Heart right ventricle (tissue), 16 donors: ENCODE measurements at regions not wholly inside any gene's neighbourhood (a gene's known extent, or its start where the extent isn't known, plus 50 kb on each side); places are given as distances from the start of the nearest gene placed in this dataset.

Source experiments
- ATAC-seq, 8 donors: fragments of 200-7000 bp; cut with Tn5 transposase; one replicate each; pipeline ENCODE4 v1.9.1; 2020; ENCODE audit warnings: mild to moderate bottlenecking in 8 of 8, moderate library complexity in 8 of 8, moderate number of reproducible peaks in 1 of 8
- DNase-seq, 2 donors: peaks; one replicate each; pipeline ENCODE4 v3.0.0-alpha.2; 2020
- H3K27ac ChIP-seq, 10 donors: fragments of 200-600 bp; sonication (generic) in 2 of 10; one replicate each; pipeline versions ENCODE4 v1.5.0 to v1.8.0; 2020 to 2022; ENCODE audit warnings: mild to moderate bottlenecking in 3 of 10
- H3K27me3 ChIP-seq, 7 donors: fragments of 200-600 bp; one replicate each; pipeline ENCODE4 v1.8.0; 2021 to 2022; ENCODE audit warnings: mild to moderate bottlenecking in 2 of 7
- H3K36me3 ChIP-seq, 9 donors: fragments of 200-600 bp; sonication (generic) in 1 of 9; one replicate each; pipeline versions ENCODE4 v1.5.0 to v1.8.0; 2020 to 2022; ENCODE audit warnings: mild to moderate bottlenecking in 2 of 9
- H3K4me1 ChIP-seq, 9 donors: fragments of 200-600 bp; sonication (generic) in 1 of 9; one replicate each; pipeline versions ENCODE4 v1.5.0 to v1.8.0; 2020 to 2022; ENCODE audit warnings: mild to moderate bottlenecking in 4 of 9
- H3K4me3 ChIP-seq, 10 donors: fragments of 200-600 bp; sonication (generic) in 2 of 10; one replicate each; pipeline versions ENCODE4 v1.5.0 to v1.8.0; 2020 to 2022; ENCODE audit warnings: mild to moderate bottlenecking in 7 of 10, moderate library complexity in 2 of 10
- H3K9me3 ChIP-seq, 11 donors: fragments of 200-600 bp in 10 of 11; sonication (generic) in 2 of 11; one replicate each; pipeline versions ENCODE4 v1.5.0 to v1.8.0; 2013 to 2022; ENCODE audit warnings: mild to moderate bottlenecking in 2 of 11, control low read depth in 1 of 11, moderate library complexity in 1 of 11
- CTCF ChIP-seq, 9 donors: fragments of 200-600 bp; sonication (generic) in 2 of 9; IDR thresholded peaks; one replicate each; pipeline versions ENCODE4 v1.5.0 to v1.8.0; 2021 to 2022; ENCODE audit warnings: antibody characterized with exemption in 9 of 9, mild to moderate bottlenecking in 5 of 9, moderate library complexity in 1 of 9
- WGBS, 2 donors: extraction: QIAGEN DNeasy Blood & Tissue Kit; methylation state at CpG; one replicate each; pipeline ENCODE4 v1.1.7; 2013; ENCODE audit warnings: inconsistent platforms in 1 of 2; 5-methylcytosine and 5-hydroxymethylcytosine counted together
- intact Hi-C, 10 donors: fragments of 100-400 bp; cut with DNase I; formaldehyde crosslinking; loops; one replicate each; pipeline versions ENCODE4 v1.11.1 to v1.14.2; 2022
- donor health status: Arrhythmogenic right ventricular cardiomyopathy.
- donor health status: ischemic (EF 13 %, LVEDD 7.1; RV severe dilation, severe dysfunction).
- donor health status: healthy with polysubstance abuse.
- donor health status: DM: no; HTN: yes; CAD: no.
- donor health status: DM: no; HTN: no; CAD: no.
- donor health status: ischemic (EF 25% LVEDD 6.9; RV normal size, moderate dysfunction).
- donor health status: ischemic (EF 25% LVEDD 5.7; RV mildly dilated, moderate dysfunction).
- donor health status: healthy.
- donor health status: DM: yes; HTN: yes; CAD: no.
- donor health status: Ischemic cardiomyopathy.
- donor health status: ischemic (EF 35%, LVEDD 5.7; RV mildly dilated, moderate dysfunction).
- donor health status: nonischemic (EF 11% LVEDD 7.7; RV severe dilation, severe dysfunction).
- donor health status: DM: yes; HTN: yes; CAD: no.
- donor health status: PGD.
- donor health status: ischemic (EF 29% LVEDD 5.4; RV normal size, mild dysfunction).
- donor health status: nonischemic (EF 23%, LVEDD 6.1; RV moderate dilation, normal function).

- no peaks in the 10 kb centered on the region for H3K27me3 ChIP-seq
- H3K4me3 ChIP-seq: no peak overlapping the region
- 91 to 93% methylated on average over 3 of the region's 3 CpGs for WGBS, 2 donors
- ATAC-seq: no peak
- peak overlapping the region in 1 of 10 donors; percentile 87 for H3K27ac ChIP-seq
- no peak for TF ChIP-seq CTCF (IDR thresholded peaks at IDR 0.05)
- H3K36me3 ChIP-seq: no peaks in the 10 kb centered on the region
- DNase-seq: no peak
- peaks cover 5 to 52% (median 19%) of the 10 kb centered on the region in 9 donors for H3K4me1 ChIP-seq
- no peaks in the 10 kb centered on the region for H3K9me3 ChIP-seq
- intact Hi-C loops: loop anchor here in 2 of 10 donors (5.0 kb wide), 1 partner anchor 69 kb away; the partner anchor contains the start of gene PELI1 (in 2 of the 2)
Observed at GRCh38 chr2:64210816-64211215, 66.6 kb upstream of the PELI1 start.

GRCh38 chr2:64211276-64211921, 67.2 kb upstream of the PELI1 start:
- Histone ChIP-seq H3K4me3 (no peak overlapping the region), H3K36me3 (no peaks in the 10 kb centered on the region), H3K4me1 (peaks cover 5 to 52% (median 19%) of the 10 kb centered on the region in 9 donors), H3K27ac (peak overlapping the region in 2 of 10 donors; percentile 38 to 87), H3K9me3 (no peaks in the 10 kb centered on the region), H3K27me3 (no peaks in the 10 kb centered on the region)
- intact Hi-C loops: loop anchor here in 2 of 10 donors (5.0 kb wide), 1 partner anchor 69 kb away; the partner anchor contains the start of gene PELI1 (in 2 of the 2)
- no peak for ATAC-seq
- no peak for DNase-seq
- 89 to 91% methylated on average over 6 of the region's 6 CpGs for WGBS, 2 donors
- TF ChIP-seq CTCF (IDR thresholded peaks at IDR 0.05): no peak

- no peak for DNase-seq
- WGBS, 2 donors: 63 to 73% methylated on average over 1 of the region's 1 CpG
- ATAC-seq: peak in 2 of 8 donors; percentile 34 to 36
- intact Hi-C loops: loop anchor here in 2 of 10 donors (5.0 kb wide), 1 partner anchor 70 kb away; the partner anchor contains the start of gene PELI1 (in 2 of the 2)
- peaks cover 5 to 52% (median 19%) of the 10 kb centered on the region in 9 donors for H3K4me1 ChIP-seq
- no peaks in the 10 kb centered on the region for H3K36me3 ChIP-seq
- no peak for TF ChIP-seq CTCF (IDR thresholded peaks at IDR 0.05)
- H3K9me3 ChIP-seq: no peaks in the 10 kb centered on the region
- H3K27me3 ChIP-seq: no peaks in the 10 kb centered on the region
- no peak overlapping the region for H3K4me3 ChIP-seq
- peak overlapping the region in 3 of 10 donors; percentile 20 to 87 (median 81) for H3K27ac ChIP-seq
Observed at GRCh38 chr2:64212346-64212745, 68.1 kb upstream of the PELI1 start.

- intact Hi-C loops: loop anchor here in 2 of 10 donors (5.0 kb wide), 1 partner anchor 71 kb away; the partner anchor contains the start of gene PELI1 (in 2 of the 2)
- no peak for TF ChIP-seq CTCF (IDR thresholded peaks at IDR 0.05)
- H3K4me3 ChIP-seq: no peak overlapping the region
- peaks cover 5 to 52% (median 19%) of the 10 kb centered on the region in 9 donors for H3K4me1 ChIP-seq
- ATAC-seq: peak in 2 of 8 donors; percentile 26 to 73
- WGBS, 2 donors: 92 to 96% methylated on average over 3 of the region's 3 CpGs
- no peak for DNase-seq
- H3K36me3 ChIP-seq: no peaks in the 10 kb centered on the region
- peak overlapping the region in 4 of 10 donors; percentile 81 to 87 (median 86) for H3K27ac ChIP-seq
- H3K27me3 ChIP-seq: no peaks in the 10 kb centered on the region
- H3K9me3 ChIP-seq: no peaks in the 10 kb centered on the region
Observed at GRCh38 chr2:64212801-64213321, 68.6 kb upstream of the PELI1 start.
